GM21367 (cell line): ENCODE measurements at regions not wholly inside any gene's neighbourhood (a gene's known extent, or its start where the extent isn't known, plus 50 kb on each side); places are given as distances from the start of the nearest gene placed in this dataset.

Source experiments
- ATAC-seq: cut with Tn5 transposase; IDR thresholded peaks from one replicate; pipeline ENCODE4 v1.9.1; 2021; ENCODE audit not compliant: unreplicated experiment

- ATAC-seq = no peak
Observed at GRCh38 chrX:13151828-13152517, 107.6 kb upstream of the FAM9C start.

DNA sequence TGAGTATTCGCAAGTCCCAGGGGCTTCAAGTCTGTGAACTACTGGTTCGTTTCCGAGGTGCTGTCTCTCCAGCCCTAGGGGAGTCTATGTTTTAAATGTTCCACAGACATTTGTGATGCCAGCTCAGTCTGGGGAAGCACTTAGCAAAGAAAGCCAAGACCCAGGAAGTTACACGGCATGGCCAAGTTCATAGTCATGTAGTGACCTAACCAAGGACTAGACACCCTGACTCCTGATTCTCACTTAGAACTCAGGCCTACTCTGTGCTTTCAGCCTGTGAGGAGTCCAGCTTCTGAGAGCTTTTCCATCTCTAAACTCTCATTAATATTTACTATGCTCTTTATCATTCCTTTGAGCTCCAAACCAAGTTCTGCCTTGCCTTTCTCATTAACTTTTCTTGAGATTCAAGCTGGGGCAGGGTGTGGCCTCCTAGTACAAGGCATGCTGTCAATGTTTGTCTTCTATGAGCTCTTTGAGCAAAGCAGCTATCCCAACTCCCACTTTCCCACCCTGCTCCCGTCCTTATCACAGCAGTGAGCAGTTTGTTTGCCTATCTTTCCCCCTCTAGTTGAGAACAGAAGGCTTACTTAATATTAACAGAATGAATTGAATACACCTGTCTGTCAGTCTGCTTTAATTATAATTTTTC, 105.4 kb upstream of the FAM9C start:
- no peak for ATAC-seq

DNA sequence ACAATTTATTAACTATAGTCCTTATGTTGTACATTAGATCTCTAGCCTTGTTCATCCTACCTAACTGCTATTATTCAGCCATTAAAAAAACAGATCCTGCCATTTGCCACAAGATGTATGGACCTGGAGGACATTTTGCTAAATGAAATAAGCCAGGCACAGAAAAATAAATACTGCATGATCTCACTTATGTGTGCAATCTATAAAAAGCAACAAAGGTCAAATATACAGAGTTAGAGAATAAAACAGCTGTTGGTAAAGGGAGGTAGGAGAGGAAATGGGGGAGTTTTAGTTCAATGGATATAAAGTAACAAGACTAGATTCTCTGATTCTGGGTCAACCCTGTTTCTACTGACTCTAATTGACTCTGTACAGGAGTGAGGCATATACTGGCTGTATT, 103.3 kb upstream of the FAM9C start:
- ATAC-seq = no peak

GRCh38 chrX:13147147-13147546, 102.7 kb upstream of the FAM9C start:
- no peak for ATAC-seq

DNA sequence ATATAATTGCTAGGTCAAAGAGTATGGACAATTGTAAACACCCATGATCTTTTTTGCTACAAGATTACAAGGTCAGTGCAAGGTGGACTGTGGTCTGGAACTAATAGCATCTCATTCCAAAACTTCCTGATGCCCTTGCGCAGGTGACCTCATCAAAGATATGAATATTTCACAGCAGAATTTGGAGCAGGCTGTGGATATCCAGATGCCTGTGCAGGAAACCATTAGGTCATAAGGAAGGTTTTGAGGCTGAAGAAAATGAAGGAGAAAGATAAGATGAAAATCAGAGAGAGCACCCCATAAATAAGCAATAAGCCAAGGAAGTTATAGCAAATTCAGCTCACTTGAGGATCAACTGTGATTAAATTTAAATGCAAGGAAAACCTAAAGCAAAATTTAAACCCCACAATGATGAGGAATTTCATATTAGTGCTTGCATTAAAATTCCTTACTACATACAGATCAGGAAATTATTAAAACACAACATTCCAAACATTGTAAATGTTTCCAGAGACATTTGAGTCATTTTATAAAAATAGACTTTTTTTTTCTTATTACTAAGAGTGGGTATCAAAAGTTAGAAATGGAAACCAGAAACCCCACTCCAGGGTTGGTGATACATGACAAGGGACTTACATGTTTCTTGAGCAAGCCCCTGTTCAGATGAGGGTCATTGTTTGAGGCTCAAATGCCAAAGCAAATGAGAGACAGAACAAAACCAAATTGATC, 100.7 kb upstream of the FAM9C start:
- ATAC-seq = no peak

DNA sequence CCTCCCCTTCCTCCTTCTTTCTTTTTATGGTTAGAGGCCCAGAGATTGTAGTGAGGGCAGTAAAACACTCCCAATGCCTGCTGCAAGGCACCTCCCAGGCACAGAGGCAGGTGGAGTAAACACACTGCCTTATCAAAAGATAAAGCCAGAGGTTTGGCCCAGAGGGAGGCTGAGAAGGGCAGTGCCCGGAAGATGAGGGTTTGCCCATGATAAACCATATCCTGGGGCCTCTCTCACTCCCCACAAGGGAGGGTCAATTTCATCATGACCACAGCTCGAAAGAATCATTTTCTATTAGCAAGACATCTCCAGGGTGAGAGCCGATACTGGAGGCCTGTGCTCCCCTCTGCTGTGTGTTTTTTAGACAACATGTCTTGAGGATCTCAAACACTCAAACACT, 98.5 kb upstream of the FAM9C start:
- no peak for ATAC-seq

DNA sequence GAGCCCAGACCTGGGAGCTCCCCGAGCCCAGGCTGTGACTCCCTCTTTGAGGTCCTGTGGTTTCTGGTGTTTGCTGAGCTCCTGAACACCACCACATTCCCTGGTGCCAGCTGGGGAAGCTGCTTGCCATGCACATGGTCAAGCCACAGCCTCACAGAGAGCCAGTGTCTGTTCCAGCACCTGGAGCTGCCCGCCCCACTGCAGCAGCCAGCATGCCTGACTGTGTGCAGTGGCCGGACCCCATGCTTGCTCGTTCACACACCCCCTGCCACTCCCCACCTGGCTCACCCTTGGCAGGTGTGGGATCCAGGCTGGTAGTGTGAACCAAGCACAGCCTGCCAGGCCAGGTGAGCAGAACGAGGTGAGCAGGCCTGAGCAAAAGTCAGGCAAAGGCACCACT, 95.6 kb upstream of the FAM9C start:
- ATAC-seq = no peak

DNA sequence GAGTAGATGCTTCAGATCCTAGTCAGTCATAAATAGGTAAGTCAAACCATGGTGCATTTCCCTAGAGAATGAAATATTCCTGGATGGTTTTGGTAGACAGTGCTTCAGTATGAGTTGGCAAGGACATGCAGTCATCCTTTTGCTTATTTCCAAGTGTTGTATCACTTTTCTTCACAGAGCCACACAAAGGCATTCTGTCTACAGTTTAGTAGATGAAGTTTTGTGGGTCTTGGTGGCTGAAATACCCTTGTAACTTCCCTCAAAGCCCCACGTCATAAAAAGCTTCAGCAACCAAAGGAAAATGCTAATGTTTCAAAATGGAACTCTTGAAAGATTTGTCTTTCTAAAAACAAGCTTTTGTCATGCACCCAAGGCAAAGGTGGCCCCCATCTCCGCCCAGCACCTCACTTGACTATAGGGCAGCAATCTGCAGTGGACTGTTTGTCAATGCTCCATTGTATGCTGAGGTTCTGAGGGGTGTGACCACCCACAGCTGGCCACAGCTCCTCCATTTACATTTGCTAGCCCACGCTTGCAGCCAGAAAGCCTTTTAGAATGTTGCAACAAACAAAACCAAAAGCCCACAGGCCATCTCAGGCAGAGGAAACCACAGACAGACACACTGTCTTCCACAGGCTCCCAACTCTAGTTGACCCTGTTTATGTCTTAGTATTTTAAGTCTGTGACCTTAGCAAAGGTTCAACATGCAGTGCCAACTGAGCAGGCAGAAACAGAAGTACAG, 87.1 kb upstream of the FAM9C start:
- no peak for ATAC-seq

- no peak for ATAC-seq
Observed at GRCh38 chrX:13130816-13131215, 86.4 kb upstream of the FAM9C start.

DNA sequence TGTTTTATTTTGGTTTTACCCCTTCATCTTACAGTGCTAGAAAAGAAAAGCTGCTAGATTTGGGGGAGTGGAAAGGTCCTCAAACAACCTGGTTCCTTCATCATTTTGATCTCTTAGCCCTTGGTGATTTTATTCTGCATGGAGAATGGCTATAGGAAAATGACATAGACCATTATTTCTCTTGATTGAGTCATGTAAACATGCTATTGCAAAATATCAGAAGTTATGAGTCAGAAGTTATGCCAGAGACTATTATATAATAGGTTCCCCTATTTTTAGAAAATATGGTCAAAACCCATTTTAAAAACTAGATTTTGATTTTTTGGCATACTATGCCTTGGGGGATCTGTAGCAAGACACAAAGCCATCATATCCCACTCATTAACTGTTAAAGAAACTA, 83.7 kb upstream of the FAM9C start:
- no peak for ATAC-seq

GRCh38 chrX:13126775-13127174, 82.4 kb upstream of the FAM9C start:
- ATAC-seq = no peak

- no peak for ATAC-seq
Observed at GRCh38 chrX:13125188-13125587, 80.8 kb upstream of the FAM9C start.

DNA sequence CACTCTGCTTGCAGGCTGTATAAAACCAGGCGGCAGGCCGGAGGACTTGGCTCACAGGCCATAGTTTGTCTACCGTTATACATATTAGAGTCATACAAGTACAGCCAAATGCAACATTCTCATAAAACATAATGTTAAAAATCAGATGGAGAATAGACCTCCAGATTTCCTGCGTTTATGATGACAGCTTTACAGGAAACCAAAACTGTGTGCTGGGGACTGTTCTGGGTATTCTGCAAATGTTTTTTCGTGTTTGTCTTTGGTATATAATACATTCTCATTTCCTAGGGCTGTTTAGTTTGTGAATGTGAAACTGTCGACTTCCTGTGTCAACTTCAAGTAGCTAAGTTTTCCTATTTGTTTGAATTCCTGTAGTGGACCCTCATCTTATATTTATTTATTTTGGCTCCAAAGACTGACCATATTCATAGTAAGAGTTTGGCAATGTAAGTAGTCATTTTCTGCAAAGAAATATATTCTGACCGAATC, 79.5 kb upstream of the FAM9C start:
- no peak for ATAC-seq

DNA sequence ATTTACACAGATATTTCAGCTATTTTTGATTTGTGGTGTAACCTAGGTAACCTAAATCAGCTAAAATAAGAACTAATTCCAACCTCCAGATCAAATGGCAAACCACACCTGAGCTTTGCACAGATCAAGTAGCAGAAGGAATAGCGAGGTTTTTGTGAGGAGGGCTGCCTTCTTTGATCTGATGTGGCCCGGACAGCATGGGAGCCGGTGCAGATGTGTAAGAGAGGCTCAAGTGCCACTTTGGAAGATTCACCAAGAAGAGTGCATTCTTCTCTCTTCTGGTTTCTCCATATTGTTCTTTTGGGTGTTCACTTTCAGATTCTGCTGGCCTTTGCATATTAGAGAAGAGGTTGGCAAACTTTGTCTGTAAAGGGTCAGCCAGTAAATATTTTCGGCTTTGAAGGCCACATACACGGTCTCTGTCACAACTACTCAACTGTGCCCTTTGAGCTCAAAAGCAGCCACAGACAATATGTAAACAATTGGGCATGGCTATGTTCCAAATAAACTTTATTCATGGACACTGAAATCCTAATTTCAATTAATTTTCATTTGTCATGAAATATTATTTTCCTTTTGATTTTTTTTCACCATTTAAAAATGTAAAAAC, 78.9 kb upstream of the FAM9C start:
- no peak for ATAC-seq

DNA sequence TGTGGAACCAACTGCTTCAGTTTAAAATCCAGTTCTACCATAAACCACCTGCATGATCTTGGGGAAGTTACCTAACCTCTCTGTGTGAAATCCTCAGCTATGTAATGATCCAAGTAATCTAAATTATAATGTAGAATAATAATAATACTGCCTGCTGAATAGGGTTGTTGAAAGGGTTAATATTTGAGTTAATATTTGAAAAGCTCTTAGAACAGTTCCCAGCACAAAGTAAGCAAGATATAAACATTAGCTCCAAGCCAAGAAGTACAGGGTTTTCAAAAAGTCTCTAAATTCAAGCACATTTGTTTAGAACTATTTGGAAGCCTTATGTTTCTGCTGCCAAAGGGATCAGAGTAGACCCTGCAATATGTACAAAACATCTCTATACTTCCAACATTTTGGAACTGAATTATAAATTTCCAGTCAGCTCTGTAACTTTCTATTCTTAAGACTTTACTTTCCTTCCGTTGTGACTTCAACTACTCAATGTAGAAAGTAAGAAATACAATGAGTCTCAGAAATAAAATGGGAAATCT, 76.7 kb upstream of the FAM9C start:
- ATAC-seq = no peak

GRCh38 chrX:13120017-13120416, 75.6 kb upstream of the FAM9C start:
- ATAC-seq = no peak

DNA sequence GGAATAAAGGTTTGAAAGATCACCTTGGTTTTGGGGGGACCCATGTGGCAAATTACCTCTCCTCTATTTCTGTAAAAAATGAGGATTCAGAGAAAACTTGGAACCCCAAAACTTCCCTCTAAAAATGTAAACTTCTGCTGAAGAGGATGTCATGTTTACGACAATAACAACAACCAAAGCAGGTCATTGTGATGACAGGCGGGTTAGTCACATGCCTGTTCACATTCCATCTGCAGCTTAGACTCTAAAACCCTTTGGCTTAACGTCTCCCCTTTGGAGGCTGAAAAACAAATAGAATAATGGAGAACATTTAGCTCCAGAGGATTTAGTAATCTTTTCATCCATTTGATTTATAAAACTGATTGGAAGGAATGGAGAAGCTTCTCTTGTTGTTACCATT, 75.0 kb upstream of the FAM9C start:
- ATAC-seq = no peak

- ATAC-seq = no peak
Observed at GRCh38 chrX:13115146-13115855, 70.9 kb upstream of the FAM9C start.

GRCh38 chrX:13112499-13112898, 68.1 kb upstream of the FAM9C start:
- no peak for ATAC-seq
